ENCODE measurements at regions not wholly inside any gene's neighbourhood (a gene's known extent, or its start where the extent isn't known, plus 50 kb on each side); places are given as distances from the start of the nearest gene placed in this dataset.
"Not testable (repeated sequence)": the region's sequence is repeated elsewhere in the genome, so short reads cannot be mapped to it uniquely, and the experiment has no call there.

DNA sequence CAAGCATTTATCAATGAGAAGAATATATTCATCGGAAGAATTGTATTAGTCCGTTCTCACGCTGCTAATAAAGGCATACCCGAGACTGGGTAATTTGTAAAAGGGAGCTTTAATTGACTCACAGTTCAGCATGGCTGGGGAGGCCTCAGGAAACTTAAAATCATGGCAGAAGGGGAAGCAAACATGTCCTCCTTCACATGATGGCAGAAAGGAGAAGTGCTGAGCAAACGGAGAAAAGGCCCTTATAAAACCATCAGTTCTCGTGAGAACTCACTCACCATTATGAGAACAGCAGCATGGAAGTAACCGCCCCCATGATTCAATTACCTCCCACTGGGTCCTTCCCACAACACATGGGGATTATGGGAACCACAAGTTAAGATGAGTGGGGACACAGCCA is 1688.2 kb downstream of the SPATA31A7 start:
- H3K4me1 Mint-ChIP-seq (ENCODE audit: low read depth); ATAC-seq; DNase-seq; H3K36me3 Mint-ChIP-seq (ENCODE audit: insufficient read depth); H3K4me3 Mint-ChIP-seq; H3K9me3 Mint-ChIP-seq: not testable (repeated sequence)
- peaks cover 17% of the 10 kb centered on the region for H3K27me3 Mint-ChIP-seq (ENCODE audit: low read depth)

DNA sequence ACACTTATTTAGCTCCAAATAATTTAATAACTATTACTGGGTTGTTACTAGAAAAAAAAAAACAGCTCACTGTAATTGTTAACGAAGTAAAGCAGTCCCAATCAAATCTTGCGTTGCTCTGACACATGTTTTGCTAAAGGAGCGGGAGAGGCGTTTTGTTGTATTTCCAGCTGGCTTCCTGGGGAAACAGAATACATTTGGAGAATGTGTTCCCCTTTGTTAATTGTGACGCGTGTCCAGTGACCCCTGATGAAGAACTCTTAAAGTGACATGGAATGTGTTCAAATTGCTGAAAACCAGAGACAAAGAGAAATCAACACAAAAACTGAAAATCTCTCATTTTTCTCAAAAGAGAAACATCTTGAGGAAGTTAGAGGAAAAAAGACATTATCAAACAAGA is 1690.6 kb downstream of the SPATA31A7 start:
- H3K36me3 Mint-ChIP-seq (ENCODE audit: insufficient read depth); ATAC-seq; H3K4me3 Mint-ChIP-seq; H3K4me1 Mint-ChIP-seq (ENCODE audit: low read depth); H3K9me3 Mint-ChIP-seq; DNase-seq: not testable (repeated sequence)
- H3K27me3 Mint-ChIP-seq (ENCODE audit: low read depth): peaks cover 15% of the 10 kb centered on the region

DNA sequence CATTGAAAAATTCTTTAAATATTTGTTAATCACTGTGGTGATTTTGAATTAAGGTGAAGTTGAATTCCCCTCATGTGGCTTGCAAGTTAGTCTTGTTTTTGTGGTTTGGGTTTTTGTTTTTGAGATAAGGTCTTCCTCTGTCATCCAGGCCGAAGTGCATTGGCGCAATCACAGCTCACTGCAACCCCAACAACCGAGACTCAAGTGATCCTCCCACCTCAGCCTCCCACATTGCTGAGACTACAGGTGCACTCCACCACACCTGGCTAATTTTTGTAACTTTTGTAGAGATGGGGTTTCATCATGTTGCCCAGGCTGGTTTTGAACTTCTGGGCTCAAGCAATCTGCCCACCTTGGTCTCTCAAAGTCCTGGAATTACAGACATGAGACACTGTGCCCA is 1691.1 kb downstream of the SPATA31A7 start:
- not testable (repeated sequence) for H3K4me3 Mint-ChIP-seq, DNase-seq, ATAC-seq

DNA sequence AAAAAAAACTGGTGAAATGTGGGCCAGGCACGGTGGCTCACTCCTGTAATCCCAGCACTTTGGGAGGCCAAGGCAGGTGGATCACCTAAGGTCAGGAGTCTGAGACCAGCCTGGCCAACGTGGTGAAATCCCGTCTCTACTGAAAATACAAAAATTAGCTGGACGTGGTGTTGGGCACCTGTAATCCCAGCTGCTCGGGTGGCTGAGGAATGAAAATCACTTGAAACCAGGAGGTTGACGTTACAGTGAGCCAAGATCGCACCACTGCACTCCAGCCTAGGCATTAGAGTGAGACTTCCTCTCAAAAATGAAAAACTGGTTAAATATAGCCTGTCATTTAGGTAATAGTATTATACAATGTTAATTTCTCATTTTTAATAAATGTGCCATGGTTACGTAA is 1692.0 kb downstream of the SPATA31A7 start:
- not testable (repeated sequence) for H3K9me3 Mint-ChIP-seq; ATAC-seq; DNase-seq; H3K36me3 Mint-ChIP-seq (ENCODE audit: insufficient read depth); H3K4me3 Mint-ChIP-seq; H3K4me1 Mint-ChIP-seq (ENCODE audit: low read depth)
- peaks cover 15% of the 10 kb centered on the region for H3K27me3 Mint-ChIP-seq (ENCODE audit: low read depth)

More for the DNA sequence above, 1691.1 kb downstream of the SPATA31A7 start:
- not testable (repeated sequence) for H3K36me3 Mint-ChIP-seq (ENCODE audit: insufficient read depth); H3K9me3 Mint-ChIP-seq; H3K4me1 Mint-ChIP-seq (ENCODE audit: low read depth)
- peaks cover 15% of the 10 kb centered on the region for H3K27me3 Mint-ChIP-seq (ENCODE audit: low read depth)

DNA sequence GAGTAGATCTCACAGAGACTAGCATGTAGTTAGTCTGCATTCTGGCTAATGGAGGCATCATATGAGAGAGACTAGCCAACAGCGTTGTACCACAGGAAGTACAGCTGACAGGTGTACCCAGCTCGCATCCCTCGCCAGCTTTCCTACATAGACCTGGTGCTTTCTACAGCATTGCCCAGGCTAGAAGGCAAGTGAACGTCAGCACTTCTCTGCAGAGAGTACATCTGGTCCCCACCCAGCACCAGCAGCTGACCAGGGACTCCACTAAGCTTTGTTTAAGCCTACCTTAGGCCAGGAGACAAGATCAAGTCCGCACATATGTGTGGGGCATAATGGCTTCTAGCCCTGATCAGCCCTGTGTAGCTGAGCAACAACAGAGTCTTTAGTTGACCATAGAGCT is 1692.9 kb downstream of the SPATA31A7 start:
- H3K36me3 Mint-ChIP-seq (ENCODE audit: insufficient read depth); ATAC-seq; H3K4me1 Mint-ChIP-seq (ENCODE audit: low read depth); H3K9me3 Mint-ChIP-seq; H3K4me3 Mint-ChIP-seq; DNase-seq: not testable (repeated sequence)
- peaks cover 15% of the 10 kb centered on the region for H3K27me3 Mint-ChIP-seq (ENCODE audit: low read depth)

DNA sequence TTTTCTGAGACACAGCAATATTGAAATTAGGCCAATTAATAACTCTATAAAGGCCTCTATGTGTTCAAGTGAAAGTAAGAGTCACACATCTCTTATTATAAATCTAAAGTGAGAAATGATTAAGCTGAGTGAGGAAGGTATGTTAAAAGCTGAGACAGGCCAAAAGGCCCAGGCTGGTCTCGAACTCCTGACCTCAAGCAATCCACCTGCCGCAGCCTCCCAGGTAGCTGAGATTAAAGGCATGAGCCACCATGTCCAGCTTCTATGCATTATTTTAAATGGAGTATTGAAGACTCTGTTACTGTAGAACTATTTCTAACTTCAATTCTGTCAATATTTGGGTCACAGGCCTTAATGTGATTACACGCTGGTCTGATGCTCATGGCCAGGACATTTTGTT is 1706.9 kb downstream of the SPATA31A7 start:
- not testable (repeated sequence) for H3K36me3 Mint-ChIP-seq (ENCODE audit: insufficient read depth); H3K9me3 Mint-ChIP-seq

DNA sequence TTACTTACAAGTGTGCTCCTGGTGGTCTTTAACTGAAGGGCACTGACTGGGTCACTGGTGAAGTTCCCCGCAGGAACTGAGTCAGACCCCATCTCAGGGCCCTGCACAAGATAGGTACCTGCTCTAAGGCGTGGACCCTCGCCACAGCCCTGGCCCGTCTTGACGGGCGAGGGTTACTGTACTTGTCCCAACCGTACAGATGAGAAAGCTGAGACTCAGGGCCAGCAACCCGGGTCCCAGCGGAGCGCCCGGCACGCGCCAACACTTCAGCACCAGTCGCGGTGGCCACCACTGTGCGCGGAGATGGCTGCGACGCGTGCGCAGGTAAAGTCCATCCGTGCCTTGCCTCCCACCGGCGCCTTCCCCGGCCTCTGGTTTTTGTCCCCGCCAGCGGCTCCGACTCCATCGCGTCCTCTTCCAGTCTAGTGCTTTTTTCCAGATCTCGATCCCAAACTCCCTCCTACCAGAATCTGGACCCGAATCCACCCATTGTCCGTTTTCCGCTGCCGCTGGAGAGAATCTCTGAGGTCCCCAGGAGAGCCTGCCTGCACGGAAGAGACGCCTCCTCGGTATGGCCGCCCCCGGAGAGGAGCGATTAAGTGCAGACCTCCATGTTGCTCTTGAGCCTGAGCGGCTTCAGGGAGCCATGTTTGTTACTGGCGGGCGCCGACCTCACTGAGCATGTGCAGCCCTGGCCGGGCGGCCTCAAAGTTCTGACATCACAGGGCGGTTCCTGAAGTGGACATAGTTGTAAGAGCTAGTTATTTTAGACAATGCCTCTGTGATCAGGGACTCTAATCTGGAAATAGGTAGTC is 1707.8 kb downstream of the SPATA31A7 start:
- H3K4me3 Mint-ChIP-seq: peak overlapping the region; percentile 59
- H3K9me3 Mint-ChIP-seq; H3K36me3 Mint-ChIP-seq (ENCODE audit: insufficient read depth); ATAC-seq; H3K27me3 Mint-ChIP-seq (ENCODE audit: low read depth); H3K4me1 Mint-ChIP-seq (ENCODE audit: low read depth): not testable (repeated sequence)
- DNase-seq: peak; percentile 63

More for the DNA sequence above, 1706.9 kb downstream of the SPATA31A7 start:
- not testable (repeated sequence) for ATAC-seq; DNase-seq; H3K27me3 Mint-ChIP-seq (ENCODE audit: low read depth); H3K4me1 Mint-ChIP-seq (ENCODE audit: low read depth); H3K4me3 Mint-ChIP-seq

DNA sequence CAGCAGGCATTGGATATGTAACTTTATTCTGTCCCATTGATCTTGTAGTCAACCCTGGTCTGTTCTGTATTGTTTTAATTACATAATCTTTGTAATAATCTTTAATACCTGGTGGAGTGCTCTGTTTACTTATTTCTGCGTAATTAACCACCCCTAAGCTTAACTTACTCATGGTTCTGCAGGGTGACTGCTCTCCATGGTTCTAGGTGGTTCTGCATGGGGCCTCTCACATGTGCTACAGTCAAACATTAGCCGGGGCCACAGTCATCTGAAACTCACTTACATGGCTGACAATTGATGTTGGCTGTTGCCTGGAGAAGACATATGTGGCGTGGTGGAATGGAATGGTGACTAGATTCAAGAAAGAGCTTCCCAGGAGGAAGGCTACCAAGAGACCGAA is 1709.8 kb downstream of the SPATA31A7 start:
- H3K9me3 Mint-ChIP-seq; H3K4me3 Mint-ChIP-seq; ATAC-seq; H3K36me3 Mint-ChIP-seq (ENCODE audit: insufficient read depth); H3K27me3 Mint-ChIP-seq (ENCODE audit: low read depth); H3K4me1 Mint-ChIP-seq (ENCODE audit: low read depth); DNase-seq: not testable (repeated sequence)

DNA sequence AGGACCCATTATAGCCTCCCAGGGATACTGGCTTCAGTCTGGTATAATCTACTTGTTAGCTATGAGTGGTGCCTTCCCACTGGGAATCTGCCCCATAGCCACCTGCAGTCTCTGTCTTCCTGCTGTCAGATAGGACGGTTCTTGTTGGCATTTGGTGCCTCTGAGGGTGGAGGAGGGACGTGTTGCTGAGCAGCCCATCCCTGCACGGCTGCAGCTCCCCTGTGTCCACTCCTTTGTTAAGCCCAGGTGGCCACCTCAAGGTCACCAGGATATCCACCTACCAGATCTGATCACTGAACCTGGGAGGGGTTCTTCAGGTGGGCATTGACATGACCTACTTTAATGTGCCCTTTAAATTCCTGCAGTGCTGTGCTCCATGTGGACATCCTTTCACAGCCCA is 1714.2 kb downstream of the SPATA31A7 start:
- H3K27me3 Mint-ChIP-seq (ENCODE audit: low read depth); H3K36me3 Mint-ChIP-seq (ENCODE audit: insufficient read depth); ATAC-seq; H3K4me1 Mint-ChIP-seq (ENCODE audit: low read depth); DNase-seq; H3K9me3 Mint-ChIP-seq; H3K4me3 Mint-ChIP-seq: not testable (repeated sequence)

DNA sequence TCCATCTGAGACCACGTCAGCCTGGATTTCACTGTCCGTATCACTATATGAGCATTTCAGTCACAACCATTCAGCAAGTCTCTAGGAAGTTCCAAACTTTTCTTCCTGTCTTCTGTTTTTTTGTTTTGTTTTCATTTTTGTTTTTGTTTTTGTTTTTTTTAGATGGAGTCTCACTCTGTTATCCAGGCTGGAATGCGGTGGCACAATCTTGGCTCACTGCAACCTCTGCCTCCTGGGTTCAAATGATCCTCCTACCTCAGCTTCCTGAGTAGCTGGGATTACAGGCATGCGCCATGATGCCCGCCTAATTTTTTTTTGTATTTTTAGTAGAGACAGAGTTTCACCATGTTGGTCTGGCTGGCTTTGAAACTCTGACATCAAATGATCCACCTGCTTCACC is 1715.9 kb downstream of the SPATA31A7 start:
- H3K27me3 Mint-ChIP-seq (ENCODE audit: low read depth); H3K4me1 Mint-ChIP-seq (ENCODE audit: low read depth); H3K4me3 Mint-ChIP-seq; H3K36me3 Mint-ChIP-seq (ENCODE audit: insufficient read depth); DNase-seq; H3K9me3 Mint-ChIP-seq; ATAC-seq: not testable (repeated sequence)

DNA sequence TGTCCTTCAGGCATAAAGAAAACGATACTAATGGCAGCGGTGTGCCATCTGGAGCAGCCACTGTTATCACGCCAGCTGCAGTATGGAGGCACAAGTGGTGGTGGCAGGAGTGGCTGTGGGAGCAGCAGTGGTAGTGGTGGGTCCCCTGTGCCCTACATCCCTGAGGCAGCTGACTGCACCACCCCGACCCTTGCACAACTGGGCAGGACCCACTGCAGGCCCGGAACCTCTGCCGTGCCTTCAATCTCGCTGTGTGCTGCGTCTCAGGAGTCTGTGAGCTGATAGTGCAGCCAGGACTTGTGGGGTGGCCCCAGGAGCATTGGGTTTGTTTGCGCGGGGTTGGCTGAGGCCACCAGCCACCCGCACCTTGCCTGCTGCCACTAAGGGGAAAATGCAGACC is 1718.0 kb downstream of the SPATA31A7 start:
- H3K4me3 Mint-ChIP-seq; ATAC-seq; H3K4me1 Mint-ChIP-seq (ENCODE audit: low read depth); H3K9me3 Mint-ChIP-seq; DNase-seq; H3K27me3 Mint-ChIP-seq (ENCODE audit: low read depth); H3K36me3 Mint-ChIP-seq (ENCODE audit: insufficient read depth): not testable (repeated sequence)

DNA sequence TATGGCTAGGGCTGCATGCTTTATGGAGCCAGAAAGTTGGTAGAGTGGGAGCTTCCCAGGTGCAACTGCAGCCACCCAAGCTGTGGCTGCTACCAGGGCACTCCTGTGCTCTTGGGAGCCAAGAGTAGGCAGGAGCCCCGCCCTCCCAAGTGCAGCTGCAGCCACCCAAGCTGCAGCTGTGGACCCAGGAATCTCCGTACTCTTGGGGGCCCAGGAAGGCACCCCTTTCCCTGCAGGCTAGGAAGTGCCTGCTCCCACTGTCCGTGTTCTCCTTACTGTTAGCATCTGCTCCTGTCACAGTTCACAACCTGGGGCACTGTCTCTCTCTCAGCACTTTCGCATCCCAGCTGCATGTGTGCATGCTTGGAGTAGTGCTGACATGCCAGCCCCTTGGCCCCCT is 1718.4 kb downstream of the SPATA31A7 start:
- not testable (repeated sequence) for H3K36me3 Mint-ChIP-seq (ENCODE audit: insufficient read depth); DNase-seq; H3K4me3 Mint-ChIP-seq; H3K27me3 Mint-ChIP-seq (ENCODE audit: low read depth); ATAC-seq; H3K9me3 Mint-ChIP-seq; H3K4me1 Mint-ChIP-seq (ENCODE audit: low read depth)

DNA sequence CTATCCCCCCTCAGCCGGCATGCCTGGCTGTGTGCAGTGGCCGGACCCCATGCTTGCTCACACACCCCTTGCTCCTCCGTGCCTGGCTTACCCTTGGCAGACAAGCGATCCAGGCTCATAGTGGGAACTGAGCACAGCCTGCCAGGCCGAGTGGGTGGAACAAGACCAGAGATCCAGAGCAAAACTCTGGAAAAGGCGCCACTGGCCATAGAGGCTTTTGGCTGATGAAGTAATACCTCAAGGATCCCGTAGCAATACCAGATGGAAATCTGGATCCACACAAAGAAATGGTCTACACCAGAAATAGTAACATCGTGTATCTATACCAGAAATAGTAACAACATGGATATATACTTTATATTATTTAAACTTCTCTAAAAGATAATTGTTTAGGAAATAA is 1719.6 kb downstream of the SPATA31A7 start:
- not testable (repeated sequence) for ATAC-seq; DNase-seq; H3K27me3 Mint-ChIP-seq (ENCODE audit: low read depth)

DNA sequence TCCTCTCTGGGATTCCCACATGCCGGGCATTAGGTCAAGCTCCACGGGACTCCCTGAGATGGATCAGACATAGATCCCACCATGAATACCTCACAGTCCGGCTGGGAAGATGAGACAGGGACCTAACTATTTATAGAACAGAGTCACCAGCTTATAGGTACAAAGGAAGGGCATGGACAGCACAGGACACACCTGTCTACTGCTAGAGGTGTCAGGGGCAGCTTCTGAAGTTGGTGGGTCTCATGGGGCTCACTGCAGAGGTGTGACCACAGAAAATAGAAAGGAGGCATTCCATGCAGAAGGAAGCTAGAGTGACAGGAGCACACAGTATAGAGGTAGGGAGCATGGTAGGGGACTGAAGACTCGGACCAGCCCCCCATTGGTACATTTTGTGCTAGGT is 1722.4 kb downstream of the SPATA31A7 start:
- H3K27me3 Mint-ChIP-seq (ENCODE audit: low read depth); H3K4me1 Mint-ChIP-seq (ENCODE audit: low read depth); H3K9me3 Mint-ChIP-seq; H3K36me3 Mint-ChIP-seq (ENCODE audit: insufficient read depth); ATAC-seq; DNase-seq; H3K4me3 Mint-ChIP-seq: not testable (repeated sequence)

More for the DNA sequence above, 1719.6 kb downstream of the SPATA31A7 start:
- H3K9me3 Mint-ChIP-seq; H3K4me3 Mint-ChIP-seq; H3K36me3 Mint-ChIP-seq (ENCODE audit: insufficient read depth); H3K4me1 Mint-ChIP-seq (ENCODE audit: low read depth): not testable (repeated sequence)

DNA sequence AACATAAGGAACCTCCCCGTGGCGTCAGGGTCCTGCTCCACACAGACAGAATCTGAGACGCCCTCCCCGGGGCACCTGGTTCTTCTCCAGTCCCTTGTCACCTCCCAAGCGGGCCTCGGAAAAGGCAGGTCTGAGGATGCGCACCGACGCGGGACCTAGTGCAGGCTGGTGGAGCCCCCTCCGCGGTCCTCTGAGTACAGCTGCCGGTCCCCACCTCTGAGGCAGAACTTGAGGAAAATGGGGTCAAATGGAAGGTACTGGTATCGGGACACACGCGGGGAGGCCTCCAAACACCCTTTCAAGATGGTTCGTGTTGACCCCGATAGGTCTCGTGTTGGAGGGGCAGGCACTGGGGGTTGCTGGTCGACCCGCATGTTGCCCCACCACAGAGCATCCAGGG is 1725.3 kb downstream of the SPATA31A7 start:
- not testable (repeated sequence) for H3K4me3 Mint-ChIP-seq; H3K4me1 Mint-ChIP-seq (ENCODE audit: low read depth); ATAC-seq; H3K9me3 Mint-ChIP-seq; DNase-seq; H3K27me3 Mint-ChIP-seq (ENCODE audit: low read depth); H3K36me3 Mint-ChIP-seq (ENCODE audit: insufficient read depth)

Measured in activated T-cell treated with anti-CD3 and anti-CD28 coated beads, Interleukin-2, amount 50 U/mL, for 4 hours (primary cell).